Embryonic facial prominence (tissue), 1 donor: ENCODE measurements at regions not wholly inside any gene's neighbourhood (a gene's known extent, or its start where the extent isn't known, plus 50 kb on each side); places are given as distances from the start of the nearest gene placed in this dataset.

Experiments used
- DNase-seq: peaks from one replicate; pipeline ENCODE4 v3.0.0-alpha.2; 2016; ENCODE audit errors: extremely low spot score

DNA sequence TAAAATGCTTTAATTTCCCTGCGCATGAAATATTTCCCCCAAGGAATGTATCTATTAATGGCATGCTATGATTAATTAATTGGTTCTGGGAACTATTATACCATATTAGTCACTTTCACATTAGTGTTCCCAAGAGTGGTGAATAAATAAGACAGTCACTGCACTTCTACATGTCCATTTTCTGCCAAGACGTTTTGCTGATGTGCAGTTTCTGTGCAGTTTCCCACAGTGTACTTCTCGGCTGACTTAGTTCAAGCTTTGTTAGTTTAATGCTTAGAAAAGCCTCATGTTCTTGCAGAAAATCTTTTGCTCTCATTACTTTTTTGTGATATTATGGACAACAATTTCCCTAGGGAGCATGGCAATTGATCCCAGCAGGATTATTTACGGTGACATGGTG, 1014.5 kb downstream of the BRINP3 start:
- DNase-seq: no peak

GRCh38 chr1:189496768-189497167, 980.9 kb downstream of the BRINP3 start:
- no peak for DNase-seq

- no peak for DNase-seq
Measured at GRCh38 chr1:189499736-189500135, 977.9 kb downstream of the BRINP3 start.

GRCh38 chr1:189500778-189501177, 976.9 kb downstream of the BRINP3 start:
- DNase-seq: no peak

DNA sequence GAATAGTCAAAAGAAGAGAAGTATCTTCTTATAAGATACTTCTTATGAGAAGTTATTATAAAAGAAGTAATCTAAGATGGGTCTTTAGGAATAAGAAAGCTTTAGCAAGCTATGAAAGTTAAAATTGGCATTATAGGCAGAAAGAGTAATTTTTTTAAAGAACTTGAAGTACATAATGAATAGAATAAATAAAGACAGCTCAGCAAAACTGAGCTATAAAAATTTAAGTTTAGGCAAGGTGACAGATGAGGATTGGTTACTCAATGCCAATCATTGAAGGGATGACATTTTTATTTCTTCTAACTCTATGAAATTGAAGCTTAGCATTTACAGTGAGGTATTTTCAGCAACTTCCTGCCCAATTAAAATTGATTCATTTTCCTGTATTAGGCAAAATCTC, 966.8 kb downstream of the BRINP3 start:
- DNase-seq: no peak

DNA sequence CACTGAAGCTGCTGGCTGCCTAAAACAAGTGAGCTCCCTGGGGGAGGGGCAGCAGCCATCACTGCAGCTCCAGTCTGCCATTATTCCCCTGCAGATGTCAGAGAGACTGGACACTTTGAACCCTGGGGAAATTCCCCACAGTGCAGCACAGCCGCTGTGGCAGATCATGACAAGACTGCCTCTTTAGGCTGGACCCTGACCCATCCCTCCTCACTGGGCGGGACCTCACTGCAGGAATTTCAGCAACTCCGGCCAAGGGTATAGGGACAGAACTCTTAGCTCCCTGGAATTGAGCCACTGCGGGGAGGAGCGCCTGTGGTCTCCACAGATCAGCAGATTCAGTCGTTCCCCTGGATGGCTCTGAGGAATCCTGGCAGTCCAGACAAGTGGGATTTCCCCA, 964.6 kb downstream of the BRINP3 start:
- no peak for DNase-seq

- no peak for DNase-seq
Measured at GRCh38 chr1:189522441-189522840, 955.2 kb downstream of the BRINP3 start.

DNA sequence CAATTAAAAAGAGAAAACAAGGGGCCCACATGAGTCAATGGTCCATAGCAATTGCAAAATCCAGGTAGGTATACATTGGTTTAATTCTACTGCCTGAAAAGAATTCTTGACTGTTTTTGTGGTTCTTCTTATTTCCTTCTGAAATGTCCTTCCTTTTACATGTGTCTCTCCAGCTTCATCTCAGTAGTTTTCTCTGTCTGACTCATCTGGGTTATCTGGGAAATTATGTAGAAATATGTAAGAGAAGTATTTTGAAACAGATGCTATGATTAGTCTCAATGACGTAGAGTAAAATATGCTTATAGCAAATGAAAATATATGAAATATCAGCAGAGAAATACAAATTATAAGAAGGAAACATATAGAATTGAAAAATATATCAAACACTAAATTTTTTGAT, 953.2 kb downstream of the BRINP3 start:
- no peak for DNase-seq

DNA sequence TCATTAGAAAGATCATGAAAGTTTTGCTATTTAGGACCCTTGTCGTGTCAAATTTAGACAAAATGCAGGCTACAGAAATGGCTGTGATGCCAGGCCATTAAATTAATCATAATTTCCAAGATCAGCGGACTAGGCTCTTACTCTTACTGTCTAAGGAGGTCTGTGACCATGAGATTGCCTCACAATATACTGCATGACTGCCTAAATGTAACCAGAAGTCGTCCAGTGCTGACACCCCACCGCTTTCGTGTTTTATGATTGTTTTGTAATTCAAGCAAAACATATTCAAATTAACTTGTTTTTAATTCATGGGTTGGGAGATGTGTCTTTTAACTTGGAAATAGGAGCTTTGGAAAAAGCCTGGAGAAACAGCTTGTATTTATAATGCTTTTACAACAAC, 947.5 kb downstream of the BRINP3 start:
- DNase-seq: no peak

DNA sequence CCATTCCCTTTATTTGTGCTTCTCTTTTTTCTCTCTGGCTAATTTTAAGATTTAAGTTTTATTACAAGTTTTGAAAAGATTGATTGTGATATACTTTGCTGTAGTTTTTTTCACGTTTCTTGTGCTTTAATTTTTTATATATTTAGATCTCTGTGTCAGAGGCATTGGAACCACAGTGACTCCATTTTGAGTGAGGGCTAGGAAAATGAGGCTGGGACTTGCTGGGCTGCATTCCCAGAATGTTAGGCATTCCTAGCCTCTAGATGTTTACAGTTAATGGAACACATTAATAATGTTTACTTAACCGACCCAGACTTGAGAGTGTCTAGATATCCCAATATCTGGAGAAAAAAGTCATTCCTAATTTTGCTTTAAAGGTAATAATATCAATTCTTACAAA, 939.4 kb downstream of the BRINP3 start:
- no peak for DNase-seq

DNA sequence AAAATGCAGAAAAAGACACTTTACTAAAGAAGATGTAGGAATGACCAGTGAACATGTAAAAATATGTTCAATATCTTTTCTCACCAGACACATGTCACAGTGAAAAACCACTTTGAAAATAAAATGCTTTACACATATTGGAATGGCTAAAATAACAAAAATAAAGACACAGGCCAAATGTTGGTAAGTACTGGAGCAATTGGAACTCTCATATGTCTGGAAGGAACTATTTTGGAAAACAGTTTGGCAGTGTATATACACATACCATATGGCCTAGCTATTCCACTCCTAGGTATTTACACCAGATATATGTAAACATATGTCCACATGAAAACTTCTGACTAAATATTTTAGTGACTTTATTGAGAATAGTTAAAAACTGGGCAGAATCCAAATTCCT, 927.2 kb downstream of the BRINP3 start:
- DNase-seq: no peak

- DNase-seq: no peak
Measured at GRCh38 chr1:189563784-189564183, 913.9 kb downstream of the BRINP3 start.

DNA sequence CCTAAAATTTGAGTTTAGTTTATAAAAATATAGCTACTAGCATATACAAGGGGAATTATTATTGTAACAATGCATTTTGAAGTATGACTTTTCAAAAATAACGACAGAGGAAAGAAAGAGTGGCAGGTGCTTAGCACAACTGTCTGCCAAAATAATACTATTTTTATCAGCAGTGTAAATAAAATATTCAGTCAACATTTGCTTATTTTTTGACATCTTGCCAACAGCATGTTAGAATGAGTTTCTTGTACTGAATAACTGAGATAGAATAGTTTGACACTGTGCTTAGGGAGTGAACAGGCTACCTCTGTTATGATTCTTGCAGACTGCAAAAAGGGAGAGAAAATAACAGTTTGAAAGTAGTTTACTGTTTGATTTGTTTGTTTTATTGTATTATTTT, 909.8 kb downstream of the BRINP3 start:
- no peak for DNase-seq

DNA sequence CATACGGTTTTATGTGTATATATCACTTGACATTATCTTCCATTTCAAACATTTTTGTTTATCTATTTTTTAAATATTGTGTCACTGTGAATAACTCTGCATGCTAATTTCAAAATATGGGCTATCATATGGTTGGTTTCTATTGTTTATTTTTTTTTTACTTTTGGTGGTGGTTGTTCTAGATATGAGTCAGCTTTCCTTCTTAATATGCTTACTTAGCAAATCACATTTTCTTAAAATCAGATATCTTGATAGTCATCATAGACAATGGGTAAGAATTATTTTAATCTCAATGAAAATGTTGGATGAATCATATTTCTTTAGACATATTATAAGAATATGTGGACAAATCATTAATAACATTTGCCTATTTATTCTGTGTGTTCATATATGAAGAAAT, 881.5 kb downstream of the BRINP3 start:
- DNase-seq: no peak

- DNase-seq: no peak
Measured at GRCh38 chr1:189597083-189597482, 880.6 kb downstream of the BRINP3 start.

GRCh38 chr1:189605226-189605625, 872.4 kb downstream of the BRINP3 start:
- DNase-seq: no peak

GRCh38 chr1:189606047-189606446, 871.6 kb downstream of the BRINP3 start:
- no peak for DNase-seq

DNA sequence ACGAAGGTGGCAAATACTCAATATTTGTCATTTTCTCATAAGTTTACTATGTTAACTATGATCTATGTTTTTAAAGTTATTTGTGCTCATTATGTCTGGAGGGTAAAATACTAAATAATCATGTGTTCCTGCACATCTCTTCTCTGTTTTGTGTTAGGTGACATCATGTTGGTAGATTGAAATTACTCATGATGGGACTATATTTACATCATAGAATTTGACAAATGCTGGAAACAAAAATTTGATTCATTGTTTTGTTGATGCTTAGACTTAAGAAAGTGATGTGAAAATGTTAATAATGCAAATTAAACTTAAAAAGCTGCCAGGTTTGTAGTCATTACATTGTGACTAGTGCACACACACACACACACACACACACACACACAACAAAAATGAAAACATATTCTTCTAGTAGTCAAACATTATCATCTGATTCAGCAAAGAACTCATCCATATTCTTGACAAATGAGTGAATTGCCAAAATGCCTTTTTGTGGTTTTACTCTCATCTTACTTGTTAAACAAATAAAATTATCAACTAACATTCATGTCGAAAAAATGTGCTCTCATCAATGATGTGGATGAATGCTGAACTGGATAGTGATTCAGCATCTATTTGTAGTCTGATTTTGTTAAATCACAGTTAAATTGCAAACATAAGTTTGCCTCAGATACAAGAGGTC, 870.7 kb downstream of the BRINP3 start:
- DNase-seq: no peak

DNA sequence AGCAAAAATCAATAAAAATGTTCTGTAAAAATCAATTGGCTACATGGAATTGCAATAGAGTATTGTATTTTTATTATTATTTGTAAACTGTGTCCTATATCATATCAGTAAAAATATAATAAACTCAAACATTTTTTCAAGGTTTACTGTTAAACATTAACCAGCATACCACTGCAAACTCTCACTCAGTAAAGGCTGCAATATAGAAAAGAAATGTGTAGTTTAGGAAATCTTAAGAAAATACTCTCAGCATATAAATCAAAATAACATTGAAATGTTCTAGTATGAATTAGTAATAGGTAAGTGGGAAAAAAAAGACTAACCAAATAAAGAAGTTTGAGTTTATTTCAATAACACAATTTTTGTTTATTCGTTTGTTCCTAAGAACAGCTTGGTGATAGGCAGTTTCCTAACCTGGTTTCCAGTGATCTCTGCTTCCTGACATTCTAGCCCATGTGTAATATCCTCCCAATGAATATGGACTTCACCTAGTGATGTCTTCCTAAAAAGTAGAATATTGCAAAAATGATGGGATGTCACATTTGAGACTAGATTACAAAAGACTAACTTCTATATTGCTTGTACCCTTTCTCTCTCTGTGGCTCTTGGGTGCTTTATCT, 870.1 kb downstream of the BRINP3 start:
- DNase-seq: no peak

- no peak for DNase-seq
Measured at GRCh38 chr1:189609167-189609566, 868.5 kb downstream of the BRINP3 start.

- DNase-seq: no peak
Measured at GRCh38 chr1:189616893-189617292, 860.8 kb downstream of the BRINP3 start.

DNA sequence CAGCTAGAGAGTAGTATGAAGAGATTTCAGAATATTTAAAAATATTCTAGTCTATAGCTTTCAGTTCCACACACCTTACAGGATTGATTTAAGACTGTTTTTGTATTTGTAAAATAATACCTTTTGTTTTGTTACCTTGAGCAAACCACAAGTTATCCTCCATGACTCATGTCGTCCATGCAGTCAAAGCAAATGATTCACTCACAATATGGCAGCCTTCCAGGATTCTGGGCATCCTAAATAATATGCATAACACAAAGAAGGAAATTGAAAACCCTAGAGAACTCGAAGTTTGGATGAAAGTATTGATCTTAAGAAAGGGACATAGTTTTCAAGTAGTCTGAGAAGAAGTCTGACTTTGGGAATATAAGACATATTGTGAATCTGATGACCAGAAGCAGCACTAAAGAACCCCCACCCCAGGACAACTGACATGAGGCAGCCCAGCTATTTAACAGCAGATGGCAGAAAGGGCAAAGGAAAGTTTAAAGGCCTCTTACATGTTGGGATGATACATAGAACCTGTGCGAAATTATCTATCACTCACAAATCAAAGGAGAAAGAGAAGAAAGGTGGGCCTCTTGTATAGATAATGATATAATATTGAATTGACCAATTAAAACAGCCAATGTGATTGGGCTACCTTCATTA, 857.9 kb downstream of the BRINP3 start:
- no peak for DNase-seq

DNA sequence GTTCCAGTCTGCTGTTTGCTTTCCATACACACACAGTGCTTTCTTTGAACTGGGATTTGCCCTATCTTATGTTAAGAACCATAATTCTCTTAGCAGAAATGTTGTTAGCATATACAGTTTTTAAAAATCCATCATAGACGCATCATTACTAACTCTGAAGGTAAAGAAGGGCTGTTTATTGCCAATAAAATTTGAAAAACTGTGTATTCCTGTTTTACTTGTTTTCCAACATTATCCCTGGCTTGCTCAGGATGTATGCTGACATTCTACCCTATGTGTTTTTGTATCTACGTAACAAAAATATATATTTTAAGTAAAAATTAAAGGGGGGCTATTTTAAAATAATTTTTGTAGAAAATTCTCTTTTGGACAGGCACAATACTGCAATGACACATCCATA, 857.2 kb downstream of the BRINP3 start:
- DNase-seq: no peak
